ENCODE measurements at regions not wholly inside any gene's neighbourhood (a gene's known extent, or its start where the extent isn't known, plus 50 kb on each side); places are given as distances from the start of the nearest gene placed in this dataset.
"Not testable (repeated sequence)": the region's sequence is repeated elsewhere in the genome, so short reads cannot be mapped to it uniquely, and the experiment has no call there.

GRCh38 chrX:113048896-113049295 lies 208.3 kb upstream of the AMOT start:
- DNase-seq (ENCODE audit: low spot score): no peak

GRCh38 chrX:113048480-113048879 lies 207.8 kb upstream of the AMOT start:
- no peak for DNase-seq (ENCODE audit: low spot score)

GRCh38 chrX:113033966-113034680 lies 193.5 kb upstream of the AMOT start:
- DNase-seq (ENCODE audit: low spot score): no peak

GRCh38 chrX:113019958-113020357 lies 179.3 kb upstream of the AMOT start:
- DNase-seq (ENCODE audit: low spot score): no peak

- no peak for DNase-seq (ENCODE audit: low spot score)
Observed at GRCh38 chrX:113009837-113010236, 169.2 kb upstream of the AMOT start.

- no peak for DNase-seq (ENCODE audit: low spot score)
Observed at GRCh38 chrX:113009029-113009428, 168.4 kb upstream of the AMOT start.

GRCh38 chrX:113001836-113002235 lies 161.2 kb upstream of the AMOT start:
- DNase-seq (ENCODE audit: low spot score): no peak

- DNase-seq (ENCODE audit: low spot score): no peak
Observed at GRCh38 chrX:112997991-112998390, 157.4 kb upstream of the AMOT start.

GRCh38 chrX:112991801-112992200 lies 151.2 kb upstream of the AMOT start:
- DNase-seq (ENCODE audit: low spot score): no peak

GRCh38 chrX:112979879-112980278 lies 139.2 kb upstream of the AMOT start:
- DNase-seq (ENCODE audit: low spot score): no peak

GRCh38 chrX:112968351-112969133 lies 127.9 kb upstream of the AMOT start:
- DNase-seq (ENCODE audit: low spot score): no peak

- no peak for DNase-seq (ENCODE audit: low spot score)
Observed at GRCh38 chrX:112967903-112968302, 127.3 kb upstream of the AMOT start.

GRCh38 chrX:112967341-112967740 lies 126.7 kb upstream of the AMOT start:
- peak; percentile 12 for DNase-seq (ENCODE audit: low spot score)

- no peak for DNase-seq (ENCODE audit: low spot score)
Observed at GRCh38 chrX:112961981-112962380, 121.3 kb upstream of the AMOT start.

- DNase-seq (ENCODE audit: low spot score): no peak
Observed at GRCh38 chrX:112947981-112948615, 107.5 kb upstream of the AMOT start.

- DNase-seq (ENCODE audit: low spot score): no peak
Observed at GRCh38 chrX:112946227-112946626, 105.6 kb upstream of the AMOT start.

GRCh38 chrX:112945826-112946225 lies 105.2 kb upstream of the AMOT start:
- no peak for DNase-seq (ENCODE audit: low spot score)

GRCh38 chrX:112941209-112941837 lies 100.7 kb upstream of the AMOT start:
- DNase-seq (ENCODE audit: low spot score): no peak

GRCh38 chrX:112935029-112935428 lies 94.4 kb upstream of the AMOT start:
- no peak for DNase-seq (ENCODE audit: low spot score)

- no peak for DNase-seq (ENCODE audit: low spot score)
Observed at GRCh38 chrX:112931900-112932299, 91.3 kb upstream of the AMOT start.

GRCh38 chrX:112931478-112931877 lies 90.8 kb upstream of the AMOT start:
- DNase-seq (ENCODE audit: low spot score): no peak

- not testable (repeated sequence) for DNase-seq (ENCODE audit: low spot score)
Observed at GRCh38 chrX:112923381-112923780, 82.8 kb upstream of the AMOT start.

GRCh38 chrX:112913807-112914206 lies 73.2 kb upstream of the AMOT start:
- no peak for DNase-seq (ENCODE audit: low spot score)
